Endodermal cell (in vitro differentiated cells): ENCODE measurements at regions not wholly inside any gene's neighbourhood (a gene's known extent, or its start where the extent isn't known, plus 50 kb on each side); places are given as distances from the start of the nearest gene placed in this dataset.
"Not testable (repeated sequence)": the region's sequence is repeated elsewhere in the genome, so short reads cannot be mapped to it uniquely, and the experiment has no call there.

ENCODE experiments used
- DNase-seq: peaks from one replicate; pipeline ENCODE4 v3.0.0-alpha.2; 2017
- H3K27ac ChIP-seq: 2 replicates; pipeline ENCODE4 v1.5.1; 2013; ENCODE audit warnings: mild to moderate bottlenecking, low read depth, low read length, moderate library complexity
- H3K27me3 ChIP-seq: 2 replicates; pipeline ENCODE4 v1.6.1; 2013; ENCODE audit warnings: mild to moderate bottlenecking, low read length, moderate library complexity; ENCODE audit not compliant: insufficient read depth, control insufficient read depth, poor library complexity, severe bottlenecking
- H3K36me3 ChIP-seq: 2 replicates; pipeline ENCODE4 v1.7.0; 2013; ENCODE audit warnings: mild to moderate bottlenecking, low read length, moderate library complexity; ENCODE audit not compliant: control insufficient read depth, insufficient read depth
- H3K4me1 ChIP-seq: one replicate; pipeline ENCODE4 v1.7.0; 2013; ENCODE audit warnings: low read length; ENCODE audit not compliant: control insufficient read depth, insufficient read depth
- H3K4me3 ChIP-seq: 2 replicates; pipeline ENCODE4 v1.5.1; 2013; ENCODE audit warnings: mild to moderate bottlenecking, low read length, moderate library complexity
- H3K9ac ChIP-seq: 2 replicates; pipeline ENCODE4 v1.6.1; 2013; ENCODE audit warnings: mild to moderate bottlenecking, low read length, moderate library complexity; ENCODE audit not compliant: poor library complexity, severe bottlenecking; ENCODE audit errors: extremely low read depth
- H3K9me3 ChIP-seq: 2 replicates; pipeline ENCODE4 v1.6.1; 2013; ENCODE audit warnings: mild to moderate bottlenecking, low read length, moderate library complexity; ENCODE audit not compliant: control insufficient read depth
- H3K27ac Mint-ChIP-seq: 2 replicates; pipeline ENCODE4 v1.8.0; 2020; ENCODE audit warnings: mixed read lengths
- H3K27me3 Mint-ChIP-seq: 2 replicates; pipeline ENCODE4 v1.8.0; 2021; ENCODE audit warnings: mild to moderate bottlenecking, mixed read lengths; ENCODE audit not compliant: insufficient read depth
- H3K36me3 Mint-ChIP-seq: 2 replicates; pipeline ENCODE4 v1.8.0; 2020; ENCODE audit warnings: low read depth, mixed read lengths
- H3K4me1 Mint-ChIP-seq: 2 replicates; pipeline ENCODE4 v1.8.0; 2020; ENCODE audit warnings: mixed read lengths
- H3K4me3 Mint-ChIP-seq: 2 replicates; pipeline ENCODE4 v1.8.0; 2020; ENCODE audit warnings: mild to moderate bottlenecking, moderate library complexity, mixed read lengths
- H3K9me3 Mint-ChIP-seq: 2 replicates; pipeline ENCODE4 v1.8.0; 2020; ENCODE audit warnings: mild to moderate bottlenecking, mixed read lengths
- CTCF ChIP-seq: fragments of 200-600 bp; sonication (generic); conservative IDR thresholded peaks from 2 replicates; pipeline ENCODE4 v1.5.0; 2021; ENCODE audit warnings: antibody characterized with exemption, mild to moderate bottlenecking
- WGBS, 2 experiments: methylation state at CpG; one replicate each; pipeline versions ENCODE4 v1.1.5 to v1.1.7; 2013; ENCODE audit warnings: missing lambda C conversion rate in 2 of 2, mixed read lengths in 1 of 2; ENCODE audit not compliant: insufficient coverage in 1 of 2, insufficient read length in 1 of 2; 5-methylcytosine and 5-hydroxymethylcytosine counted together

GRCh38 chr6:16041327-16041726 is 87.6 kb upstream of the MYLIP start:
- no peak overlapping the region for H3K9ac ChIP-seq
- H3K36me3 Mint-ChIP-seq, result no peaks in the 10 kb centered on the region
- H3K27ac ChIP-seq, result no peak overlapping the region
- peaks cover 15% of the 10 kb centered on the region for H3K9me3 ChIP-seq
- H3K27me3 Mint-ChIP-seq, result no peaks in the 10 kb centered on the region
- H3K4me3 Mint-ChIP-seq, result no peak overlapping the region
- H3K9me3 Mint-ChIP-seq, result peaks cover 44% of the 10 kb centered on the region
- no peak overlapping the region for H3K27ac Mint-ChIP-seq
- no peak for DNase-seq
- 97 to 100% methylated on average over 1 to 2 of the region's 2 CpGs for WGBS, 2 experiments
- no peaks in the 10 kb centered on the region for H3K4me1 ChIP-seq
- no peaks in the 10 kb centered on the region for H3K36me3 ChIP-seq
- no peaks in the 10 kb centered on the region for H3K4me1 Mint-ChIP-seq
- H3K4me3 ChIP-seq, result no peak overlapping the region
- no peaks in the 10 kb centered on the region for H3K27me3 ChIP-seq
- TF ChIP-seq CTCF, result no peak

- Histone ChIP-seq H3K4me3 (no peak overlapping the region), H3K9ac (no peak overlapping the region), H3K27me3 (no peaks in the 10 kb centered on the region), H3K4me1 (no peaks in the 10 kb centered on the region), H3K27ac (no peak overlapping the region), H3K9me3 (peaks cover 15% of the 10 kb centered on the region), H3K36me3 (no peaks in the 10 kb centered on the region)
- Mint-ChIP-seq H3K27ac (no peak overlapping the region), H3K4me3 (no peak overlapping the region), H3K27me3 (no peaks in the 10 kb centered on the region), H3K36me3 (no peaks in the 10 kb centered on the region), H3K9me3 (peaks cover 44% of the 10 kb centered on the region), H3K4me1 (no peaks in the 10 kb centered on the region)
- WGBS, 2 experiments, result 80 to 86% methylated on average over 3 to 15 of the region's 15 CpGs
- DNase-seq, result no peak
- no peak for TF ChIP-seq CTCF
These were observed 88.3 kb upstream of the MYLIP start for GRCh38 chr6:16040628-16040974.

- 95% methylated on average over 6 to 17 of the region's 17 CpGs for WGBS, 2 experiments
- H3K9me3 ChIP-seq, result peaks cover 15% of the 10 kb centered on the region
- not testable (repeated sequence) for H3K27me3 ChIP-seq, H3K9ac ChIP-seq, H3K27me3 Mint-ChIP-seq, H3K4me1 ChIP-seq, H3K4me1 Mint-ChIP-seq, DNase-seq, H3K36me3 ChIP-seq, H3K4me3 ChIP-seq, H3K36me3 Mint-ChIP-seq, H3K27ac ChIP-seq, H3K27ac Mint-ChIP-seq, H3K4me3 Mint-ChIP-seq
- peaks cover 44% of the 10 kb centered on the region for H3K9me3 Mint-ChIP-seq
These were observed 88.8 kb upstream of the MYLIP start for GRCh38 chr6:16039892-16040627.

GRCh38 chr6:16038938-16039337 is 89.9 kb upstream of the MYLIP start:
- H3K36me3 Mint-ChIP-seq, result no peaks in the 10 kb centered on the region
- Histone ChIP-seq H3K4me1 (no peaks in the 10 kb centered on the region), H3K4me3 (no peak overlapping the region), H3K9me3 (peaks cover 20% of the 10 kb centered on the region), H3K27ac (no peak overlapping the region), H3K9ac (no peak overlapping the region), H3K36me3 (no peaks in the 10 kb centered on the region), H3K27me3 (no peaks in the 10 kb centered on the region)
- no peaks in the 10 kb centered on the region for H3K27me3 Mint-ChIP-seq
- peaks cover 44% of the 10 kb centered on the region for H3K9me3 Mint-ChIP-seq
- no peak overlapping the region for H3K4me3 Mint-ChIP-seq
- WGBS, 2 experiments, result 85% methylated on average over 1 of the region's 2 CpGs; no CpG with 5 or more reads in 1 of the 2 experiments
- no peaks in the 10 kb centered on the region for H3K4me1 Mint-ChIP-seq
- no peak for TF ChIP-seq CTCF
- H3K27ac Mint-ChIP-seq, result no peak overlapping the region
- DNase-seq, result no peak
